NCI-H2227 treated with DMSO at 0.1 percent for 48 hours (cell line): ENCODE measurements at regions not wholly inside any gene's neighbourhood (a gene's known extent, or its start where the extent isn't known, plus 50 kb on each side); places are given as distances from the start of the nearest gene placed in this dataset.

ENCODE experiments used
- DNase-seq: peaks from one replicate; lab custom pipeline; 2025; lab: John Stamatoyannopoulos, UW

DNA sequence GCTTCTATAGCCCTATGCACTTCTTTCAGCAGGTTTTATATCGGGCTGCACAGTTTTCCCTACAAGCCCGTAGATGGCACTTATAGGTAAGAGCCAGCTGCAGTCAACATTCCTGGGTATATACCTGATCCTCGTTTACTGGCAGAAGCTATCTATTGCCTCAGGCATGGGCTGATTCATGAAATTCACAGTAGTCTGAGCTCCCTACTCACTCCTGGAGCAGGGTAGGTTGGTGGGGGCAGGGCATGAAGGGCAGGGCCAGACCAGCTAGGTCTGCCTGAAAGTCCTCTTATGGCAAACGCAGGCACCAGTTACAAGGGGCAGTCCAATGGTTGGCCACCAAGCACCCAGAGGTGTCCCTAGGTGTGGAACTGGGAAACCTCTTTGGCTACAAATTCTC, 345.8 kb downstream of the RPS29 start:
- no peak for DNase-seq

DNA sequence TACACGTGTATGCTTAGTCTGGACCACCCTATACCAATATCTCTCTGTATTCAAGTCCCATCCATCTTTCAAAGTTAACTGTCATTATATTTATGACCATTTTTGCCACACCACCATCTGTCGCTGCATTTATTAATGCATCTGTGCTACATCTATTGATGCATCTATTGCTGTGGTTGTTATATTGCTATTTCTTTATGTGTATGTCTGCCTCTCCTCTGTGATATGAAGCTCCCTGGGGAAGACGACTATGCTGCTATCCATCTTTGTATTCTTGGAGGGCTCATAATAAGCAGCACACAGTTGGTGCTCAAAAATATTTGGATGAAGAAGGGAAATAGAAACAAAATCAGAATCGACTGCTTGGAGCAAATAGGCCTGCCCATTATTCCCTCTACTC, 357.6 kb downstream of the RPS29 start:
- DNase-seq = no peak

DNA sequence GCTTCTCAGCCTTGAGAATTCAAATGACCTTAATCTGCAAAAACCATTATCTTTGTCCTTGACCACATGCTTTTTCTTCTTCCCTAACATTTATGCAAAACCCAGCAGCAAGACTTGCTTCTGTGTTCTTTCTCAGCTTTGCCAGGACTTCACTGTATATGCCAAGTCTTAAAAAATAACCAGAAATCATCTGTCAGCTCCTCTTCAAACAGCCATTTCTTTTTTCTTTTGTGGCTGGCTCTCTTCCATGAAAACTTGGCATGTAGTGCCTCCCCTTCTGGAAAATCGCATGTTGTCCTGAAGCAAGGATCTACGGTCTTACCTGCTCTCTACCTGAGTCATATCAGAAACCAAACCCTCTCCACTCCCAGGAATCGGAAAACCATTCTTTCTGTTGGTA, 364.9 kb downstream of the RPS29 start:
- no peak for DNase-seq

DNA sequence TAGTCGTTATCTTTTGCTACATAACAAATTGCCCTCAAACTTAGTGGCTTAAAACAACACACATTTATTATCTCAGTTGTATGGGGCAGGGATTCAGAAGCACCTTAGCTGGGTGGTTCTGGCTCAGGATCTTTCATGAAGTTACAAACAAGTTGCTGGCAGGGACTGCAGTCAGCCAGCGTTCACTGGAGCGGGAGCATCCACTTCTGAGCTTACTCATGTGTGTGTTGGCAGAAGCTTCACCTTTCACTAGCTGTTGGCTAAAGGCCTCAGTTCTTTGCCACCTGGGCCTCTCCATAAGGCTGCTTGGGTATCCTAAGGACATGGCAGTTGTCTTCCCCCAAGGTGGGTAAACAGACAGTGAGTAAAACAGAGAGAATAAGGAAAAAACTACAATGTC, 365.7 kb downstream of the RPS29 start:
- no peak for DNase-seq

DNA sequence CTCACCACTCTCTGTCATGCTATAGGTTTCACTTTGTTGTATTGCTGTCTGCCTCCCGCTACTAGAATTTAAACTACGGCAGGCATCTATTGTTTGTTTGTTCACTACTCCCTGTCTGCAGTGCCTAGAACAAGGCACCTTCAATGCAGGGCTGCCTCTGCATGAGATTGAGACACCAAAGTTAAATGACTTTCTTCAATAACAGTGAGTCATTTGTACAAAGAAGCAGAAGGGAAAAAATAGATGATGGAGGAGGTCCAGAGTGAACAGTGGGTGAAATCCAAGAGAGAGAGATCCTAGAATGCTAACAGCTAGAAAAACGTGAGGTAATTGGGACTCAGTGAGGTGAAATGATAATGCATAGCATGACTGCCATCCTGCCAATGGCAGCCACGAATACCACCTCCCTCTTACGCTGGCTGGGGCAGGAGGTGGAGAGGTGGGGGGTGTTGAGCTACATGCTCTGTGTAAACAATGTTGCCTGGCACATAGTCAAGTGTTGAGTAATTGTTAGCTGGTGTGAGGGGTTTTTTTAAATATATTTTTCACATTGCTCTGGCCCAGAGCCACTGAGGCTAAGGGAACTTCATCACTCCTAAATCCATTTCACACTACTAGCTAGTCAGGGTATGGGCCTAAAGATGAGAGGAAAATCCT, 367.6 kb downstream of the RPS29 start:
- no peak for DNase-seq

DNA sequence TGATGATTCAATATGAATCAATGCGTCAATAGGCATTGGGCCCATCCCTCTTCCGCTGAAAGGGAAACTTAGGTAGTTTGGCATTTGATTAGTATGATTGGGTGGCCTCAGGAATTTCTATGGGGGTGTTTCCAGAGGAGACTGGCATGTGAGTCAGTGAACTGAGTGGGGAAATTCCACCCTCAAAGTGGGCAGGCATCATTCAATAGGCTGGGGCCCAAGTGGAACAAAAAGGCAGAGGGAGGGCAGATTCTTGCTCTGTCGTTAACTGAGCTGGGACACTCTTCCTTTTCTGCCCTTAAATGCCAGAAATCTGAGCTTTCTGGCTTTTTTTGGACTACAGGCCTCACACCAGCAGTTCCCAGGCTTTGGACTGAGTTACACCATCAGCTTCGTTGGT, 373.5 kb downstream of the RPS29 start:
- no peak for DNase-seq

DNA sequence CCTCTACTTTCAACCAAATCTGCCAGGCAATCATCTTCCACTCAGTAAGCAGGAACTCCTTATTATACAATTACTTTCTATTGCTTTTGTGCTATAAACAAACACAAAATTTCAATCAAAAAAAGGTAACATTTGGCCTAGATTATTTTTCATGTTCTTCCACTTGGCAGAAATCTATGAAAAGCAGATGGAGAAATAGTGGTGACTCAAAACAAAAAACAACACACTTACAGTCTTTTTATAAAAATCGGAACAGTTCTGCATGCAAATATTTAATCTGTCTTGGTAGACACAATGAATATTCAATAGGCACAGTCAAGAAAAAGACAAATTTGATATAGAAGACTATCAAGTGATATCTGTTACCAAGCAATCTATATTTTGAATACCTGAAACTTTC, 376.8 kb downstream of the RPS29 start:
- no peak for DNase-seq

DNA sequence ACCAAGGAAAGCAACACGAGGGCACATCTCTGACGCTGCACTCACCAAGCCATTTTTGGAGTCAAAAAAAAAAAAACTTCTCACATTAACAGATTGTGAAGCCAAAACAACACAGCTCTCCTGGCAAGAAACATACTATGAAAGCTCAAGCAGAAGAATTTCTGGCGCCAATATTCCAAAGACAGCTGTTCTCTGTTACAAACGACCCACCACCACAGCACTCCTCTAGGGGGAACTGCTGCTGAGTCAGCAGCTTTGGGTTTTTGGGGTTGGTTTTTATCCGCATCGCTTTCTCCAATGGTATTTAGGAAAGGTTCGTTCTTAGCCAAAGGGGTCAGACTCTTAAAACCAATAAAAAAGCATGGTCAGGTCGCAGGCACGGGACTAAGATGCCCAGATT, 379.4 kb downstream of the RPS29 start:
- no peak for DNase-seq

DNA sequence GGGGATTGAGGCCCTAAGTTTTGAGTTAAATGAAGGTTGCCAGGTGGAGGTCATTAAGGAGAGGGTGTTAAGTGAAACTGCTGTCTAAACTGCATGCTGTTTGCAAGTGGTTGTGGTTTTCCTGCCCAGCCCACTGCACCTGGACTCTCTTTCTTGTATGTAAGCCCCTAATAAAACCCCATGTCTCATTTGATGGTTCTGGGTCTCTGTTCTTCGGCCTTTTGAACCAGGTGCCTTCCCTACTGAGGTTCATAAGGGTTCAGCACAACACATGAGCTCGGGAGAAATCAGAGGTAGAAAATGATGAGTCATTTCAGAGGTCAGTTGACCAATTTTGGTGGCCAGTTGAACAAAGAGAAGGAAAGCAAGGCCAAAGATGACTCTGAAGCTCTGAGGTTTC, 382.5 kb downstream of the RPS29 start:
- DNase-seq = no peak

DNA sequence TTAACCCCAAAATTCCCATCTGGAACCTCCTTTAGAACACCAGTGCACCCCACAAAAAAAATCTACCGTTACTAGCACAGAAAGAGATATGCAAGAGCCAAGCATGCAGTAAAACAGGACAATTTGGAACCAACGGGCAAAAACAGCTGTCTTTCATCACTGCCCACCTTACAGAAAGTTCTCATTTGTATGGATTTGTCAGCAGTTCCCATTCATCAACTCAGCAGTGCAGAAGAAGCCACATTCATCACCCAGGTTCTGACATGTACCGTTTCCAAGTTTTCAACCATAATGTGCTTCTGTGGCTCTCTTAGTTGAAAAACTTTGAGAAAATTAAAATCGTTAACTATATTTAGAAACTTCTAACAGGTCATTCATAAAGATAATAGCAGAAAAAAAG, 387.0 kb downstream of the RPS29 start:
- no peak for DNase-seq

DNA sequence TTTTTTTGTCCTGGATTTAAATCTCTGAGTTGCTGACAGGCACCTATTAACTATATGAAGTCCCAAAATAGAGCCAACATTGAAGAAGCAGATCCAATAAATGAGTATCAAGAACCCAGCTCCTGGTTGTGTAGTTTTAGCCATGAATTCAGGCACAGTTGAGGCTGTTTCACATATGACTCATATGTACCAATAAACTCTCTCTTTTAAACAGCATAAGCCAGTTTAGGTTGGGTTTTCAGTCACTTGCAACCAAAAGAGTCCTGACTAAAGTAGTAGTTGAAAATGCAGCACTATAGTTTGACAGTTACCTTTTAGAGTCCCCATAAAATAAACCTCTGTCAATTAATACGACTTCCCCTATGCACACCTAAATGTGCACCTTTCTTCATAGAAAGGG, 389.9 kb downstream of the RPS29 start:
- no peak for DNase-seq

DNA sequence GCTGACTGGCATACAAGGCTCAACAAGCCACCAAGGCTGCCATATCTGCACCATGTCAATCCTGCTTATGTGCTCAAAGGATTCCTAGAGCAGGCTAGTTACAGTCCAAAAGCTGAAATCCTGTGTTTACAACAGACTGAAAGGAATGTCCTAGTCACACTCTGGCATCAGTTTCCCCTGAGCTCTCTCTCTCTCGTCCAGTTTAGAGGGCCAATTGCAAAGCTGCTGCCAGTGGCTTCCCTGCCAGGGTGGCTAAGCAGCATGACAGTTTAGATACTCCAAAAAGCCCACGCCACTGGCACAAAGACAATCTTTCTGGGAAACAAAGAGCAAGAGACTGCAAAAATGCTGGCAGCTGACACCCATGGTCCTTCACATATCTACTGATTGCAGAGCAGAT, 392.1 kb downstream of the RPS29 start:
- no peak for DNase-seq

DNA sequence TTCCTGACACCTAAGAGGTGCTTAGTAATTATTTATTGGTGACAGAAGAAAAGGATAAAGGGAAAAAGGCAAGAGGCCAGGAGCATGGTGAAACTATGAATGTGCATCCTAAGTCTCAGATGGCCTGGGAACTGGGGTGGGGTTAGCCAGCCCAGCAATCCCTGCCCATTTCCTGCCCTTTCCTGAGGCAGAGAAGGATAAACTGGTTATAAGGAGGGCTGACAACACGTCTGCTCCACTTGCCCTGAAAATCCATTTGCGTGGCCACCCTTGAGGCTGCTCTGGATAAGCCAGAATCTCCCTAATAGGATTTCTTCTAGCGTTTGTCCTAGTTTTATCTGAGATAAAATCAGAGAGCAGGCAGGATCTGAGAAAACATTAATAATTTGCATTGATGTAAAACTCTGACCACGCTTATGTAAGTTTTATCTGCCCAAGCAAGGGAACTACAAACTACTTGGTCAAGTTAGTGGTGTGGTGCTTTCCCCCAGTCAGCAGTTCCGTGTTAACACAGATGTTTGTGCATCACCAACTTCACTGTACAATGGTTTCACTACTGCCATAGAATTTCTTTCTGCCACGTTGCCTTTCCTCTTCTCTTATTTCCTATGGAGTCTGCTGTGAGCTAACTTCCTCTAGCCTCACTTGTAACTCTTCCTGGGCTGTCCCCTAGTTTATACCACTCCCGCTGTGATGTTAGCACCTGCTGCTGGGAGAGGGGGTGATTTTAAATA, 392.7 kb downstream of the RPS29 start:
- DNase-seq = no peak

DNA sequence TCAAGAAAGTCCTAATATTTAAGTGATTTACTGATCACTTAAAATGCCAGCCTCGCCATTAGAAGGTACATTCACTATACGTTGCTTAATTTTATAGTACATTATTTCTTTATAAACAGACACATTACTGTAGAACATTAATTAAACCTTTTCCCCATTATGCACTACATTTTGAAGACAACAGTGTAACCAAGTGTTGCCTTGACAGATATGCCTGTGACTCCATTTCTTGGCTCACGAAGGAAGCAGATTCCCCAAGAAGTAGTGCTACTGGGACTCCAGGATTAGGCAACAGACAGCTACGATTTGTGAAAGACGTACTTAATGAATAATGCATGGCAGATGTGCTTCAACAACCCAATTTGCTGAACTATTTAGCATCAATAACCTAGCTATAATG, 394.8 kb downstream of the RPS29 start:
- DNase-seq = no peak

DNA sequence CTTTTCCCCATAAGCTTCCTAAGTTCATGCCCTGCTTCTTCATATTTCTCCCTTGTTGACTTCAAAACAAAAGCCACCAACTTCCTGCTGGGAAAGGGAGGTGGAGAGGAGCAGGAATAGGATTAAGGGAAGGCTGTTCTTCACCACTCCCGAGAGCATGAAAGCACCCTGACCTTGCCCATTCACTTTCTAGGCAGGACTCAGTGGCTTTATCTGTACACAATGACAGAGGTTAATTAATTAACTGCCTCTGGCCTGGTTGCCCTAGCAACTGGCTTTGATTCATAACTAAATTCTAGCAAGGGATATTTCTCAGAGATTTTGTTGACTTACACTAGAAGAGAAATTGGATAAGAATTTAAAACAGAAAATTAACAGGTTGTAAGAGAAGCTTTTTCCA, 396.8 kb downstream of the RPS29 start:
- no peak for DNase-seq

DNA sequence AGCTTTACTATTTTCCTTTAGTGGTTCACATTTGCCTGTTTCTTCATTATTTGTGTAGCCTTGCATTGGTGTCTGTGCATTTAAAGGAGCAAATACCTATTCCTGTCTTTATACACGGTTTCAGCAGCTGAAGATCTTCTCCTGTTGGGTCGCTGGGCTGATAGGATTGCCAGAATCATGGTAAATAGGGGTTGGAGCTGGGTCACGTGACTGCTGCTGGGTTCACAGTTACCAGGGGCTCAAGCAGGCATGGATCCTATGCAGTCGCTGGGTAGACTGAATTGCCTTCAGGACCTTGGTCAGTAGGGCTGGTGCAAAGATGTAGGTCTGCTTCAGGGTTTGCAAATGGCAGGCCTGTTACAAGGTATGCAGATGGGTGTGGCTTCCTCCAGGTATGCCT, 398.4 kb downstream of the RPS29 start:
- DNase-seq = no peak

DNA sequence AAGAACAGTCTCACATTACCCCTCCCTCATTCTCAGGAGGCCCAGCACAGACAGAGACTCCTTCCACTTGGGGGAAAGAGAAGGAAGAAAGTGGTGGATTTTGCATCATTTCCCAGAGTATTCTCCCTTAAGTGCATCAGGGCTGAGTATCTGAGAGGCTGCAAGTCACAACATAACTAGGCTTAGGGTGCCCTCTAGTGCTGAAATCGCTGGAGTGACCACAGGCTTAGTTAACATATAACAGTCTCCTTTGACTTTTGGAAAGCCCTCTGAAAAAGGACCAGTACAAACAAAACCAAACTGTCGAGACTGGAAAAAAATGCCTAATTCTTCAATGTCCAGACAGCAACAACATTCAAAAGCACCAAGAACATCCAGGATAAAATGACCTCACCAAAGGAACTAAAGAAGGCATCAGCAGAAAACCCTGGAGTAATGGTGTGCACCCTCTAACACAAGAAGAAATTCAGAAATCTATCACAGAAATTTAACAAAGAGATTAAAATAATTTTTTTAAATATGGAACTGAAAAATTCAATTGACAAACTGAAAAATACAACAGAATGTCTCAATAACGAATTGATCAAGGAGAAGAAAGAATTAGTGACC, 412.3 kb downstream of the RPS29 start:
- DNase-seq = no peak

DNA sequence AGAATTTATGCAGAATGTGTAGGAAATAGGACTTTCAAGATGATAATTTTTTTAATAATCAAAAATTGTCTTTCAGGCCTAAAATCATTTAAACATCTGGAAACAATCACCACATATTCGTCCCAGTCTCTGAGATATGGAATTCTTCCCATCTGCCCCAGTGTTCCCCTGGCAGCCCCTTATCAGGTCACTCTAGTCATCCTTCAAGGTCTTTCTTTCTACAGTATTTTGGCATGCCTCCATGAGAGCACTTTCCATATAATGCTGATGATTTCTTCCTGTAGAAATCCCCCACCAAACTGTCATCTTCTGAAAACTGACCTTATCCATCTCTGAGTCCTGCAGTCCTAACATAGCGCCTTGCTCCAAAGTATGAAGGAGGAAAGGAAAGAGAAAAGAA, 422.1 kb downstream of the RPS29 start:
- DNase-seq = no peak

DNA sequence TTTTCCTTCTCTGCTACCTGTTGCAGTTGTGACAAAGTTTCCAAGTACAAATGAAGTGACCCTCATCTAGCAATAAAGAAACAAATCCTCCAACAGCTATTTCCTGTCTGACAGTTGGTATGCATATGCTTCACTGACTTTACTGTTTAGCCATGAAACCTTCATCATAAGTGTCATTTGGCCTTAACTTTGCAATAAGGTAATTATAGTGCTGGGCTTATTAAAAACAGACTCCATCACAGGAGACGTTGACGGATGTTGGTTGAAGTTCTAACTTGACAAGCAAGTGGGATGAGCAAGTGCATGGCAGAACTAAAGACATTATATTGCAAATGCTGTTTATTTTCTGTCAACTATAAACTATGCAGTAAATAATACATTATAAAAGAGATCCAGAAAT, 425.2 kb downstream of the RPS29 start:
- no peak for DNase-seq

DNA sequence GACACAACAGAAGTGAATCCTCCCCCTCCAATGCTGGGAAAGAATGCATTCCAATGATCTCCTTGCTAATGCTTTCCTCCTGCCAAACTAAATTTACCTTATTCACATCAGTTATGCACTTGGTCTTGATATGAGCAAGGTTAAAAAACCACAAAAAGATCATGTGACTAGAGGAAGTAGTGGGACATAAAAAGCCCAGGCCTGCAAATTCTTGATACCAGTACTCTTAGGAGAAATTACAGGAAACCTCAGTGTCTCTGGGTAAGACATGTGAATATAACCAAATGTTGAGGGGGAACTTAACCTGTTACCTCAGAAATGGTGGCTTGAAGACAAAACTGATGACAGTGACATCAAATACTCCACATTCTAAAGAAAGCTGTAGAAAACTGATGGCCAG, 427.1 kb downstream of the RPS29 start:
- DNase-seq = no peak

DNA sequence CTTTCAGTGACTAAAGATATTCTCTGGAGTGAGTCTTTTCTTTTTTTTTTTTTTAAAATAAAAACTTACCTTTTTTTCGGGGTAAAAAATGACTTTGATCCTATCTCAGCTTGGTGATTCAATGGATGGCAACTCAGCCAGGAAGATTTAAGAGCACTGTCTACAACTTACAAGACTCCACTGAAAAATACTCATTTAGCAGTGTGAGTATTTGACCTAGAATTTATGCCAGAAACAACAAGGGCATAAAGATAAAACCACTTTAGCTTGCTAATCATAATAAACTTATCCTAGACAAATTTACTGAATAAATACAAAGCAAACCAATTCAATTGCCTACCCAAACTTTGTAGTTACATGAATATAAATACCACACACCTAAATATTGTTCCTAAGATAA, 446.6 kb downstream of the RPS29 start:
- no peak for DNase-seq

DNA sequence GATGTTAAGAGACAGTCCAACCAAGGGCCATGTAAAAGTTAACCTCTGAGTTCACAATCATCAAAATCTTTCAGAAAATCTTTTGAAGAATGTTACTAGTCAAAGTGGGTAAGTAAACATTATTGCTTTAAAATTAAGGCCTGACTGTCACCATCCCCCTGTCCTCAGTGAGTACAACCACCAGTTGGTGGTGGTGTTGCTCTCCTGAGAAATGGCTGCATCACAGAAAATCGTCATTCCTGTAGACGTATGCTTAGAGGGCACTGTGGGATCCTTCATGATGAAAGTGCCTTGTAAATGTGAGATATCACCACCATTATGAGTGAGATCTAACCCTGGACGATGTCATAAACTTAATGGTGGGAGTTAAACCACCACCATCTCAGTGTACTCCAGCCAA, 451.2 kb downstream of the RPS29 start:
- no peak for DNase-seq

DNA sequence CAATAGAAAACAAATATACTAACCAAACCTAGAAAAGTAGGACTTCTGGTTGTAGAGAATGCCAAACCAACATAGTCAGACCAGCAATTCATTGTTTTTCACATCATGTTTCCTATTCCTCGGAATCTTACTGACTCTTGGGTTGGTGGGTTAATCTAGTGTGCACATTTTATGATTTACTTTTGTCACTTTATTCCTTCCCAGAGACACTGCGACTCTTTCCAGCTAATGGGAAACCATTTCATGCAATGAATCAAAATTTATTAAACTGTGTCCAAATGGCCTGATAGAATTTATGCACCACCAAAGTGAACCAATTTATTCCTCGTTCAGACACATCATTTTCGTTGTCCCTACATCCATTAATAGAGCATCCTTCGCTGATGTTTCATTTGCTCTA, 464.9 kb downstream of the RPS29 start:
- no peak for DNase-seq
